Neural crest cell (in vitro differentiated cells): ENCODE measurements at regions not wholly inside any gene's neighbourhood (a gene's known extent, or its start where the extent isn't known, plus 50 kb on each side); places are given as distances from the start of the nearest gene placed in this dataset.

Experiments
- DNase-seq: peaks from one replicate; pipeline ENCODE4 v3.0.0; 2021; ENCODE audit warnings: low read depth, mixed read lengths, low spot score
- H3K27ac Mint-ChIP-seq: one replicate; pipeline ENCODE4 v1.8.0; 2021; ENCODE audit warnings: mild to moderate bottlenecking, mixed read lengths; ENCODE audit not compliant: unreplicated experiment
- H3K27me3 Mint-ChIP-seq: 2 replicates; pipeline ENCODE4 v1.8.0; 2021; ENCODE audit warnings: low read depth, mild to moderate bottlenecking, mixed read lengths
- H3K36me3 Mint-ChIP-seq: 2 replicates; pipeline ENCODE4 v1.8.0; 2021; ENCODE audit warnings: low read depth, mild to moderate bottlenecking, mixed read lengths
- H3K4me1 Mint-ChIP-seq: 2 replicates; pipeline ENCODE4 v1.8.0; 2021; ENCODE audit warnings: mixed read lengths
- H3K4me3 Mint-ChIP-seq: one replicate; pipeline ENCODE4 v1.8.0; 2021; ENCODE audit warnings: mild to moderate bottlenecking, mixed read lengths
- H3K9me3 Mint-ChIP-seq: 2 replicates; pipeline ENCODE4 v1.8.0; 2021; ENCODE audit warnings: mixed read lengths
- TF ChIP-seq, protein P1 (sequence below): fragments of 200-600 bp; sonication (generic); conservative IDR thresholded peaks from 2 replicates; pipeline ENCODE4 v1.5.0; 2021; ENCODE audit warnings: antibody characterized with exemption, mild to moderate bottlenecking

DNA sequence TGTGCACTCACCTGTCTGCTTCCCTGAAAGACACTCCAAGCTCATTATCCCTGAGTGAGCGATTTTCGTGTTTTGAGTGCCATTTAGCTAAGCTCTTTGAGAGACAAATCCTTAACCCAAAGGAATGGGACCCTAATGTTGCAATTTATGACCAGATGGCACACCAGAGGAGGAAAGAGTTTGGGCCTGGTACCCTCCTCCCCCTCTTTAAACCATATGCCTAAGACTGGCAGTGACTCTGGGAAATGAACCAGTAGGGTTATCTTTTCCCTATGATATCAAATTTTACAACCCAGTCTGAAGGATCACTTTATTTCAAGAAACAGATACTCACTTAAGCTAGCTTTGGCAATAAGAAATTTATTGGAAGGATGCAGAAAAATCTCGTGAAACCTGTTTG lies 550.4 kb downstream of the TOX3 start:
- TF ChIP-seq, protein P1, sequence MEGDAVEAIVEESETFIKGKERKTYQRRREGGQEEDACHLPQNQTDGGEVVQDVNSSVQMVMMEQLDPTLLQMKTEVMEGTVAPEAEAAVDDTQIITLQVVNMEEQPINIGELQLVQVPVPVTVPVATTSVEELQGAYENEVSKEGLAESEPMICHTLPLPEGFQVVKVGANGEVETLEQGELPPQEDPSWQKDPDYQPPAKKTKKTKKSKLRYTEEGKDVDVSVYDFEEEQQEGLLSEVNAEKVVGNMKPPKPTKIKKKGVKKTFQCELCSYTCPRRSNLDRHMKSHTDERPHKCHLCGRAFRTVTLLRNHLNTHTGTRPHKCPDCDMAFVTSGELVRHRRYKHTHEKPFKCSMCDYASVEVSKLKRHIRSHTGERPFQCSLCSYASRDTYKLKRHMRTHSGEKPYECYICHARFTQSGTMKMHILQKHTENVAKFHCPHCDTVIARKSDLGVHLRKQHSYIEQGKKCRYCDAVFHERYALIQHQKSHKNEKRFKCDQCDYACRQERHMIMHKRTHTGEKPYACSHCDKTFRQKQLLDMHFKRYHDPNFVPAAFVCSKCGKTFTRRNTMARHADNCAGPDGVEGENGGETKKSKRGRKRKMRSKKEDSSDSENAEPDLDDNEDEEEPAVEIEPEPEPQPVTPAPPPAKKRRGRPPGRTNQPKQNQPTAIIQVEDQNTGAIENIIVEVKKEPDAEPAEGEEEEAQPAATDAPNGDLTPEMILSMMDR = no peak
- Mint-ChIP-seq H3K27me3 (no peaks in the 10 kb centered on the region), H3K9me3 (peaks cover 4% of the 10 kb centered on the region), H3K27ac (no peak overlapping the region), H3K36me3 (no peaks in the 10 kb centered on the region), H3K4me3 (no peak overlapping the region), H3K4me1 (no peaks in the 10 kb centered on the region)
- DNase-seq = no peak

DNA sequence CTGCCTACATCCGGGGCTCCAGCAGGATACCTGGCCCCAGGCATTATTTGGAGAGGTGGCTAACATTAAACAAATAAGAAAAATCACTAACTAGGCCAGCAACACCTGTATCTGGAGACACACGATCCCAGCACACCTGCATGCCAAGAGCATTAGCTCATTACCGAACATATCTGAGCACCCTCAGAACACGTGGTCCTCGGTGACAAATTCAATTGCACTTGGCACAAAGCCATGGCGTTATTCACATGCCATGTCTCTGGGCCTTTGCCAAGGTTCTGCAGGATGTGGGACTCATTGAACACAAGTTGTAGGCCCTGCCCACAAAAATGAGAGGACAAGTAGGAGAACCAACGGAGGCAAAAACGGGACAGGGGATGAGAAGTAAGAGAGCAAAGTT lies 552.3 kb downstream of the TOX3 start:
- DNase-seq = no peak
- H3K4me1 Mint-ChIP-seq = no peaks in the 10 kb centered on the region
- no peaks in the 10 kb centered on the region for H3K27me3 Mint-ChIP-seq

DNA sequence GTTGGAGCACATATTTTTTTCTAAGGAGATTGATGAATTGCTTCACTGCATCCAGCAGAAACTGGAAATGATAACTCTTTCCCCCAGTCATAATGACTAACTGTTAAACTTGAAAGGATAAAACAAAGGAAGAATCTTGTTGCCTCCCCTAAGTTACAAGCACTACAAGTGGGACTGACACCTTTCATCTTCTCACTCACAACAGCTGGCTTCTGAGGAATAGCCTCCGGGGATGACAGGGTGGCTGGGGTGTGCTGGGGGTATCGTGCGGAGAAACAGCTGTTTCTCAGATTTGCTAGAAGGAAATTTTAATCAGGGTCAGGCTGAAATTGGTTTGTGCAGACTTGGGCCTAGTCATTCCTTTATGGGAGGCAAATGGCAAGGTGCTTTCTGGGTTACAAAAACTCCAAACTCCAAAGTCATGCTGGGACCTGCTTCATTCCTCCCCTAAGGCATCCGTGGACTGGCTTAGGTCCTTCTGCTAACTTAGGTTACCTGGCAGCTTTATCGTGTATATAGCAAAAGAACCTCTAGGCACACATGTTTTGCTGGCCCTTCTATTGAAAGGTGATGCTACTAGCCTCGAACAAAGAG lies 557.2 kb downstream of the TOX3 start:
- Mint-ChIP-seq H3K36me3 (no peaks in the 10 kb centered on the region), H3K27me3 (peaks cover 9% of the 10 kb centered on the region), H3K4me3 (no peak overlapping the region), H3K4me1 (no peaks in the 10 kb centered on the region), H3K9me3 (peaks cover 7% of the 10 kb centered on the region), H3K27ac (no peak overlapping the region)
- DNase-seq = no peak
- TF ChIP-seq, protein P1 = no peak

More for the DNA sequence above, 552.3 kb downstream of the TOX3 start:
- TF ChIP-seq, protein P1 = no peak
- H3K4me3 Mint-ChIP-seq = no peak overlapping the region
- no peaks in the 10 kb centered on the region for H3K36me3 Mint-ChIP-seq
- peaks cover 4% of the 10 kb centered on the region for H3K9me3 Mint-ChIP-seq
- no peak overlapping the region for H3K27ac Mint-ChIP-seq

DNA sequence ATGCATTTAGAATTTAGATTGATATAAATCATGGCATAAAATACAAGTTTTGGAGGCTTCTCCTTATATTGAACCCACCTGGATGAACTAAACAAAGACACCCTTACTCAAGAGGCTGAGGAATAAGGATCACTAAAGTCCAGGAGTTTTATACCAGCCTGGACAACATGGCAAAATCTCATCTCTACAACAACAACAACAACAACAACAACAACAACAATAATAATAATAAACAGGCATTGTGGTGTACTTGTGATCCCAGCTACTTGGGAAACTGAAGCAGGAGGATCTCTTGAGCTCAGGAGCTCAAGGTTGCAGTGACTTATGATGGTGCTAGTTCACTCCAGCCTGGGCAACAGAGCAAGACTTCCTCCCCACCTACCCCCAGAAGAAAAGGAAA lies 558.0 kb downstream of the TOX3 start:
- Mint-ChIP-seq H3K36me3 (no peaks in the 10 kb centered on the region), H3K27me3 (peaks cover 16% of the 10 kb centered on the region), H3K4me3 (no peak overlapping the region), H3K27ac (no peak overlapping the region), H3K4me1 (no peaks in the 10 kb centered on the region), H3K9me3 (peaks cover 7% of the 10 kb centered on the region)
- TF ChIP-seq, protein P1 = no peak
- DNase-seq = no peak

DNA sequence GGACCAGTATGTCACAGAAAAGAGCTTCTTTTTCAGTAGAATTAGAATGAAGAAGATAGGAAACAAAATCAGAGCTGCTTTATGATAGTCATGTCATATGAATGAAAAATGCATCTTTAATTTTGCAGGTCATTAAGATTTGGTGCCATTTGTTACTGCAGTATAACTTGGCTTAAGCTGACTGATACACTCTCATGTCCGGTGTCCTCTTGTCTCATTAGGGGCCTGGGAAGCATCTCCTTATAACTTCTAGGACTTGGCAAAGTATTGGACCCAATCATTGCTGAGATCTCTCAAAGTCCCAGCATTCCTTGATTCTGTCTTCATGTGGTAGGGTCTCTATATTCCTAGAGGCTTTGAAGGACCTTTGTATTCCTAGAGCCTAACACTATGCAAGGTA lies 559.4 kb downstream of the TOX3 start:
- Mint-ChIP-seq H3K9me3 (peaks cover 7% of the 10 kb centered on the region), H3K27me3 (peaks cover 21% of the 10 kb centered on the region), H3K4me3 (no peak overlapping the region), H3K36me3 (no peaks in the 10 kb centered on the region), H3K4me1 (peaks cover 4% of the 10 kb centered on the region), H3K27ac (no peak overlapping the region)
- TF ChIP-seq, protein P1 = no peak
- DNase-seq = no peak

DNA sequence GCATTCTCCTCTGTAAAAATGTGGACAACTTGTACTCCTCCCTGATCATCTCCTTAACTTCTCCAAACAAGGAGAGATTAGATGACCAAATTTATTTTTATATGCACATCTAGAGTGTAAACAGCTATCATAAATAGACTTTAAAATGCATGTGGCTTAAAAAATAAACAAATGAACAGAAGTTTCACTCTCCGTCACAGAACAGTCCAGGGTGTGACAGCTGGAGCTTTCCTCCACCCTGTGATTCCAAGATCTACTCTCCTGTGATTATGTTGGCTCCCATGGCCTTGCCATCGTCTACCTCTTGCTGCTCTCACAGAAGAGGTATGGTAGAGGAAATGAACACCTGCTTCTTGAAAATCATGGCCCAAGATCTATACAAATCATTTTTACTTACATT lies 560.2 kb downstream of the TOX3 start:
- Mint-ChIP-seq H3K36me3 (no peaks in the 10 kb centered on the region), H3K9me3 (peaks cover 7% of the 10 kb centered on the region), H3K27me3 (peaks cover 21% of the 10 kb centered on the region), H3K4me1 (peaks cover 6% of the 10 kb centered on the region), H3K4me3 (no peak overlapping the region), H3K27ac (no peak overlapping the region)
- DNase-seq = no peak
- TF ChIP-seq, protein P1 = no peak
